ENCODE measurements at regions not wholly inside any gene's neighbourhood (a gene's known extent, or its start where the extent isn't known, plus 50 kb on each side); places are given as distances from the start of the nearest gene placed in this dataset.

- no peak for FAIRE-seq
Measured at GRCh38 chr10:29098423-29098822, 190.4 kb upstream of the LYZL1 start.

DNA sequence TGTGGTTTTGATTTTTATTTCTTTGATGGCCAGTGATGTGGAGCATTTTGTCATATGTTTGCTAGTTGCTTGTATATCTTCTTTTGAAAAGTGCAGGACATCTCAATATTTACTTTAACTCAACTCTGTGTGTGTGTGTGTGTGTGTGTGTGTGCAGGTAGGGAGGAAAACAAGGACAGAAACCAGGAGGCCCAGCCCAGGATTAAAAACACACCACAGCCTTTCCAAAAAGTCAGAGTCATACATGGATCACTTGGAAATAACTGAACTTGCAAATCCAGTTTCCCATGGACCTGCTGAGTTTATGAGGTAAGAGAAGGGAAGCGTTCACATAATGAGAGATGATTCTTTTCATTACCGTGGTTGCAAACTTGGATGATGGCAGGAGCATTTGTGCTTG is 189.9 kb upstream of the LYZL1 start:
- FAIRE-seq = no peak

GRCh38 chr10:29099415-29099814 is 189.5 kb upstream of the LYZL1 start:
- no peak for FAIRE-seq

GRCh38 chr10:29100505-29100904 is 188.4 kb upstream of the LYZL1 start:
- no peak for FAIRE-seq

DNA sequence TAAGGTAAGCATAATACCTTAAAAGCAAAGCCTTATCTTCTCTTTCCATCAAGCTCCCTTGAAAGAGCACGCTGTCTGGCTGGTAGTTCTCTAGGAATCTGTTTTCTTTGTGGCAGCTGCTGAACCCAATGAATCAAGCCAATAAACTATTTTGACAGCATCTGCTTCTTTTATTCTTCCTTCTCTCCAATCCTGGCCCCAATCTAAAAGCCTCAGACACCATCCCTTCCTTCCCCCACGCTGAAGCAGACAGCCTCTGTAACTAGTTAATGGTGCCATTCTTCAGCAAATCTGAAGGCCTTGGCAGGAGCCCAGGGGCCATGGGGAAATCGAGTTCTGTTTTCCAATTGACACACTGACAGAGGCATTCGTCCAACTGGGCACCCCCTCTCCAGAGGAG is 186.6 kb upstream of the LYZL1 start:
- no peak for FAIRE-seq

- no peak for FAIRE-seq
Measured at GRCh38 chr10:29102636-29103035, 186.2 kb upstream of the LYZL1 start.

- no peak for FAIRE-seq
Measured at GRCh38 chr10:29104661-29105399, 184.0 kb upstream of the LYZL1 start.

GRCh38 chr10:29105516-29106215 is 183.2 kb upstream of the LYZL1 start:
- FAIRE-seq = no peak

GRCh38 chr10:29106287-29106686 is 182.6 kb upstream of the LYZL1 start:
- no peak for FAIRE-seq

DNA sequence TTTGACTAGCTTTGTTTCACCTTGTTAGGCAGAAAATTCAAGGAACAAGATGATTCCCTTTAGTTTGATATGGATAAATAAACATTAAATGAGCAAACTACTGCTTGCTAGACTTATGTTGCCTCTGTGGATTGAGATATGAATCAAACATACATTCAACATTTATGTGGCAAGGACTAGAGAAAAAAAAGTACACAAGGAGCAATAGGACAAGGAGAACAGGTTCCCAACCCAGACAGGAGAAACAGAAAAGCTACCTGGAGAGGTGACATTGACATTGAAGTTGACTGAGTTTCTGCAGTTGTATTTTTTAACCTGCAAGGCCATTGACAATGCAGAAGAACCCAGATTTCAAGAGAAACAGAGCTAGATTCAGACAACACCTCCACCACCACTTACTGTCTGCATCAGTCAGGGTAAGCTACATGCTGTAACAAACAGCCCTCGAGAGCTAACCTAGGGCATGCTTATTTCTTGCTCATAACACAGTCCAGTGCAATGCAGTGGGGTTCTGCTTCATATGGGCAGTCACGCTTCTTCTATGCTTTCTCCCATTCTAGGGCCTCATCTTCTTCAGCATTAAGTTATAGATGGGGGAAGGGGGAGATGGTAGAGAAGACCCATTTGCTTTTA is 180.9 kb upstream of the LYZL1 start:
- no peak for FAIRE-seq

DNA sequence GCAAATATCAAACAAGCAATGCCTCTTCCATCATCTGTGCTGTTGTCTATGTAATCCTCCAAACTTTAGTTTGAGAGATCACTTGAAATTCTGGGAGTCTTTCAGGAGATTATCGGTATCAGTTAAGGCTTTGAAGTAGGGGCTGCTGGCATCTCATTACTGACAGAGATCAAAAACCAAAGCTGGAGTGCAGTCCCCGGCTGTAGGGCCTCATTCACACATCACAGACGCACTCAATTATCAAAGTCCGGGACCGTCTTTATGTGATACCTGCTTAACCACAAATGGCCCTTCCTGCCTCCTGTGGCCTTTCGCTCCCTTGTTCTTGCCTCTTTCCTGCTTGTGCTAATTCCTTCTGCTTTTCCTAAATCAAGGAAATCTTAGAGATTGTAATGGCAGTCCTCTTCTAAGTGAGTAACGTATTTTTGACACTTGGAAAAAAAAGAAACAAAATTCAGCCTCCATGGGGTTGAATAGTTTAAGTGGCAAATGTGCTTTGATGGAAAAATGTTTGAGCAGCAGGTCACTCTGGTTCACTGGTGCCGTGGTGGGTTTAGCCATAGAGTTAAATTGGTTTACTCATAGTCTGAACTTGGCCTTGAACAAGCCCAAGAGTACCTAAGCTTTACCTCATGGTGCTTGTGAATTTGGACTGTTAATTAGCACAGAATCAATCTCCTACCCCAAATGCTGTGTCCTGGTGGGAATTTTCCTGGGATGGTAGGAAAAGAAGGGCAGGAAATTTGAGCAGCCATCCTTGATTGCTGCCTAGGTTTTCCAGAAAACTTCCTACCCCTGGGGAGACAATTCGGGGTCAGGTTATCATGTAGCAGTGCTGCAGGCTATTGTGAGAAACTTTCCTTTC is 178.9 kb upstream of the LYZL1 start:
- no peak for FAIRE-seq

GRCh38 chr10:29112827-29113615 is 175.8 kb upstream of the LYZL1 start:
- FAIRE-seq = no peak

DNA sequence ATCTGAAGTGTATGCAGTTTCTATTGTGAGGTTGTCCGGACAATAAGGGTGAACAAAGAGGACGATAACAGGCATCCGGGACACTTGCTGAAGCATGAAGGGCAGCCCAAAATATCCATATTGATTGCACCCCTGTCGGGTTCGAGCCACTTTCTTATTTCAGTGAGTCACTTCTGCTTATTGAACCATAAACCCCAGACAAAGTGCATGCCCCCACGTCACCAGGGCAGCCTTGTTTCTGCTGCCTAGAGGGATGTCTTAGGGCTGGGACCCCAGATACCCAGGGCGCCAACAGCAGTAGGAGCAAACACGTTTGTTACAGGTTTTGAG is 175.3 kb upstream of the LYZL1 start:
- FAIRE-seq = no peak

- FAIRE-seq = no peak
Measured at GRCh38 chr10:29114141-29114540, 174.7 kb upstream of the LYZL1 start.

GRCh38 chr10:29117781-29118180 is 171.1 kb upstream of the LYZL1 start:
- no peak for FAIRE-seq

DNA sequence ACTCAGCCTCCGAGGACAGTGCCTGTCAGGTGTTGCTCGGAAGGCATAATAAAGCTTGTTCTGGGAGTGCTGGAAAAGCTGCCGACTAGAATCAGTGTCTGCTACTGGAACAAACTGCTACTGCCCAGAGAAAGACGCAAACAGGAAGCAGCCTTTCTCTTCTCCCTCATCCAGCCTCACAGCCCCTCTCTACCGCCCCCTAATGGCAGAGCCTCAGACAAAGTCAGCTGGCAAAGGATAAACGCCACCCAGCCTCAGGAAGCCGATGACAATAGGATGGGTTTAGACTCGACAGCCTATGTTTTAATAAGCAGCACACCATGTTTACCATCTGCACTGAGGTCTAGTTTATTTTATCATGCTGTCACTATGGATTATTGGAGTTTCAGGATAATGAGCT is 169.5 kb upstream of the LYZL1 start:
- no peak for FAIRE-seq

DNA sequence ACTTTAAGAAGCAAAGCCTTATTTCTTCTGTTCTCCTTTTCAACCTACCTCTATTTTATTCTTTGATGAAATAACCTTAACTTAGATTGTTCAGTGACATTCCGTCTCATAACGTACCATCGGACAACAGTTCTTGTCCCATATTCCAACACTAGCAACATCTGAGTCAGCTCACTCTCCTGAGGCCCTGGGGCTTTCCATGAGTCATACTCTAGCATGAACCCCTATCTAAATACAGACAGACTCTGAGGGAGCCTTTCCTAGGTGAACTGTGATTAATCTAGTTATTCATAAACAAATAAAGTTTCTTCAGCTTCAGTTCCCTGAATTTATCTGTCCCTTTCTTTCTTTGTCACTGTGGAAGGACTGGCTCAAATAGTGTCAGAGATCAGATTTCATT is 168.7 kb upstream of the LYZL1 start:
- no peak for FAIRE-seq

- FAIRE-seq = no peak
Measured at GRCh38 chr10:29124864-29125263, 164.0 kb upstream of the LYZL1 start.

GRCh38 chr10:29127037-29127700 is 161.7 kb upstream of the LYZL1 start:
- FAIRE-seq = no peak

GRCh38 chr10:29127731-29128130 is 161.1 kb upstream of the LYZL1 start:
- no peak for FAIRE-seq

GRCh38 chr10:29130190-29130673 is 158.6 kb upstream of the LYZL1 start:
- FAIRE-seq = no peak
